ENCODE measurements at regions not wholly inside any gene's neighbourhood (a gene's known extent, or its start where the extent isn't known, plus 50 kb on each side); places are given as distances from the start of the nearest gene placed in this dataset.
"Not testable (repeated sequence)": the region's sequence is repeated elsewhere in the genome, so short reads cannot be mapped to it uniquely, and the experiment has no call there.

- Histone ChIP-seq H3K36me3 (no peaks in the 10 kb centered on the region), H3K27me3 (no peaks in the 10 kb centered on the region), H3K9me3 (ENCODE audit: low read depth) (no peaks in the 10 kb centered on the region), H3K4me3 (no peak overlapping the region), H3K27ac (no peak overlapping the region), H3K4me1 (ENCODE audit: low read depth) (no peaks in the 10 kb centered on the region)
- no peak for TF ChIP-seq CTCF (IDR thresholded peaks at IDR 0.05; ENCODE audit: low read depth, low read length)
- no peak for DNase-seq (ENCODE audit: low read depth in 1 of 2, low spot score in 1 of 2)
These were observed 379.1 kb downstream of the GALC start for GRCh38 chr14:87613881-87614280.

- H3K27ac ChIP-seq; H3K36me3 ChIP-seq; DNase-seq (ENCODE audit: low read depth in 1 of 2, low spot score in 1 of 2); H3K4me1 ChIP-seq (ENCODE audit: low read depth); H3K4me3 ChIP-seq; H3K27me3 ChIP-seq; H3K9me3 ChIP-seq (ENCODE audit: low read depth): not testable (repeated sequence)
These were observed 385.9 kb downstream of the GALC start for GRCh38 chr14:87607056-87607455.

- no peak for TF ChIP-seq CTCF (IDR thresholded peaks at IDR 0.05; ENCODE audit: low read depth, low read length)
- H3K9me3 ChIP-seq (ENCODE audit: low read depth) = no peaks in the 10 kb centered on the region
- no peak for DNase-seq (ENCODE audit: low read depth in 1 of 2, low spot score in 1 of 2)
These were observed 391.9 kb downstream of the GALC start for GRCh38 chr14:87601036-87601435.

GRCh38 chr14:87600240-87600639, 392.7 kb downstream of the GALC start:
- no peak for TF ChIP-seq CTCF (IDR thresholded peaks at IDR 0.05; ENCODE audit: low read depth, low read length)
- no peaks in the 10 kb centered on the region for H3K27me3 ChIP-seq
- H3K27ac ChIP-seq = no peak overlapping the region
- no peaks in the 10 kb centered on the region for H3K36me3 ChIP-seq
- H3K4me1 ChIP-seq (ENCODE audit: low read depth) = no peaks in the 10 kb centered on the region
- H3K9me3 ChIP-seq (ENCODE audit: low read depth) = no peaks in the 10 kb centered on the region
- H3K4me3 ChIP-seq = no peak overlapping the region
- DNase-seq (ENCODE audit: low read depth in 1 of 2, low spot score in 1 of 2) = no peak

More at GRCh38 chr14:87601036-87601435, 391.9 kb downstream of the GALC start:
- Histone ChIP-seq H3K27ac (no peak overlapping the region), H3K27me3 (no peaks in the 10 kb centered on the region), H3K4me1 (ENCODE audit: low read depth) (no peaks in the 10 kb centered on the region), H3K4me3 (no peak overlapping the region), H3K36me3 (no peaks in the 10 kb centered on the region)

GRCh38 chr14:87581298-87581697, 411.7 kb downstream of the GALC start:
- Histone ChIP-seq H3K9me3 (ENCODE audit: low read depth) (no peaks in the 10 kb centered on the region), H3K36me3 (no peaks in the 10 kb centered on the region), H3K27ac (no peak overlapping the region), H3K4me1 (ENCODE audit: low read depth) (no peaks in the 10 kb centered on the region), H3K4me3 (no peak overlapping the region), H3K27me3 (no peaks in the 10 kb centered on the region)
- DNase-seq (ENCODE audit: low read depth in 1 of 2, low spot score in 1 of 2) = no peak
- no peak for TF ChIP-seq CTCF (IDR thresholded peaks at IDR 0.05; ENCODE audit: low read depth, low read length)

GRCh38 chr14:87579036-87579435, 413.9 kb downstream of the GALC start:
- no peaks in the 10 kb centered on the region for H3K36me3 ChIP-seq
- H3K27me3 ChIP-seq = no peaks in the 10 kb centered on the region
- H3K4me3 ChIP-seq = no peak overlapping the region
- TF ChIP-seq CTCF (IDR thresholded peaks at IDR 0.05; ENCODE audit: low read depth, low read length) = no peak
- no peaks in the 10 kb centered on the region for H3K4me1 ChIP-seq (ENCODE audit: low read depth)
- no peak overlapping the region for H3K27ac ChIP-seq
- DNase-seq (ENCODE audit: low read depth in 1 of 2, low spot score in 1 of 2) = no peak
- no peaks in the 10 kb centered on the region for H3K9me3 ChIP-seq (ENCODE audit: low read depth)
